Stimulated activated CD4-positive, alpha-beta T cell treated with anti-CD3 and anti-CD28 coated beads, TNF-alpha, amount 100 ng/mL, for 1 hour (primary cell): ENCODE measurements at regions not wholly inside any gene's neighbourhood (a gene's known extent, or its start where the extent isn't known, plus 50 kb on each side); places are given as distances from the start of the nearest gene placed in this dataset.

Source experiments
- DNase-seq, 3 donors: peaks; one replicate each; pipeline ENCODE4 v3.0.0-alpha.2; 2020; ENCODE audit warnings: low read depth in 3 of 3, low spot score in 1 of 3

- no peak for DNase-seq
These were observed 121.2 kb upstream of the RTL1 start for GRCh38 chr14:101024686-101025085.

- DNase-seq = no peak
These were observed 121.6 kb upstream of the RTL1 start for GRCh38 chr14:101025131-101025530.

DNA sequence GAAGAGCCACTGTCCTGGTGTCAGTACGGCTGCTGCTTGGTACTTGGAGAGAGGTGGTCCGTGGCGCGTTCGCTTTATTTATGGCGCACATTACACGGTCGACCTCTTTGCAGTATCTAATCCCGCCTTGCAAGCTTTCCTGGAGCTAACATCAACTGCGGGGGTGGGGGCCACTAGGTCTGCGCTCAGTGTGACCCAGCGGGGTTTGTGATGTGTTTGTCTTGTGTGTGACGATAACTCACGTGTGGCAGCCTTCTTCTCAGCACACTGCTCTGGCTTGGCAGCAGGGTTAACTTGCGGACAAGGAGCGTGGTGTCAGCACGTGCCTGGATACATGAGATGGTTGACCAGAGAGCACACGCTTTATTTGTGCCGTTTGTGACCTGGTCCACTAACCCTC lies 122.2 kb upstream of the RTL1 start:
- no peak for DNase-seq

DNA sequence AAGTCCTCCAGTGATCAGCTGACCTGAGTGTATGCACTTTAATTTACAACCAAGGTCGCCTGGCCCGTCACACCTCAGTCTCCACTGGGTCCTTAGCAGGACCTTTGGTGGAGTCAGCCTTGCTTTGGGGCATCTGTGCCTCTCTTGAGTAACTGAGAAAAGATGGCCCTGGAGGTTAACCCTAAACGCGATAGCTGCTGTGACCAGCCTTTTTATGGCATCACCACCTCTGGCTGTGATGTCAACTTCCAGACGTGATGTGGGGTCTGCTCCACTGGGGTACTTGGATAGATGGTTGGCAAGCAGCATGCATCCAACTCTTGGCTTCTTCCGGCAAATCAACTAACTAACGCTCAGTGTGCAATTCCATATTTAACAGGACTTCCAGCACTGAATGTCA lies 122.8 kb upstream of the RTL1 start:
- no peak for DNase-seq

DNA sequence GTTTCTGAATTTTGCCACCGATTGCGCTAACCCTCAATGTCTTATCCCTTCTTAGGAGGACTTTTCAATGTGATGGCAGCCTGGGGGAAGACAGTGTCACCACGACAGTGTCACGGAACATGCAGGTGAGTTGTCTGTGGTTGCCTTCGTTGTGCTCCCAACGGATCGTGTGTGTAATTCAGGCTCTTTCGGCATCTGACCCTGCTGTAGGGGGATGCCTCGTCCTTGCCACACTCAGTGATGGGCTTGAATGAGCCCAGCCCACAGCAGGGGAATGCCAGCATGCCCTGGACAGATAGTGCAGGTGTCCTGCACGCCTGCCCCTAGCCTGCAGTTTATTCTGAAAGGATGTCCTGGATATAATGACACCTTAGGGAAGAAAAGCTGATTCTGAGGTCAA lies 123.8 kb upstream of the RTL1 start:
- no peak for DNase-seq

GRCh38 chr14:101027966-101028365 lies 124.4 kb upstream of the RTL1 start:
- DNase-seq = no peak

- no peak for DNase-seq
These were observed 125.6 kb upstream of the RTL1 start for GRCh38 chr14:101028971-101029667.

DNA sequence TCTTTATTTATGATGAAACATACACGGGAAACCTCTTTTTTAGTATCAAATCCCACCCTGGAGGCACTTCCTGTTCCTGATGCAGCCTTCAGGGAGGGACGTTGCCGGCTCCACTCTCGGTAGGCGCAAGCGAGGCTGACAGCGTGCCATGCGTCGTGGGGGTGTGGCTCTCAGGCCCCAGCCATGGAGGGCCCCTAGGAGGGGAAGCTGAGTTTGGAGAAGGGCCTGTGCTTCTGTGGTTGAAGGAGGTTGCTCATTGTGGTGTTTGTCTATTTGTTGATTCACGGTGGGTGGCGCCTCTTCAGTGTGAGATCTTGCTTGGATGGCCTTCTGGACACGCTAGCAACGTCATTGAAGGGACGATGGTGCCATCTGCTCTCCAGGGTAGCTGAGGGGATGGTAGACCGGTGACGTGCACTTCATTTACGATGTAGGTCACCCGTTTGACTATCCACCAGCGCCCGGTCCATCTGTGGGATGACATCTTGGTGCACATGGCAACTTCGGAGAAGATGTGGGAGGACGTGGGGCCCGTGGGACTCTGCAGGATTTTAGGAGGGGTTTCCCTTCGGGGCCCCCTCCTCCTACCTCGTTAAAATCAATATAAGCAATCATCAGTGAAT lies 126.3 kb upstream of the RTL1 start:
- no peak for DNase-seq

GRCh38 chr14:101030586-101030985 lies 127.1 kb upstream of the RTL1 start:
- no peak for DNase-seq

GRCh38 chr14:101031186-101031585 lies 127.7 kb upstream of the RTL1 start:
- no peak for DNase-seq

GRCh38 chr14:101031721-101032120 lies 128.2 kb upstream of the RTL1 start:
- DNase-seq = no peak

DNA sequence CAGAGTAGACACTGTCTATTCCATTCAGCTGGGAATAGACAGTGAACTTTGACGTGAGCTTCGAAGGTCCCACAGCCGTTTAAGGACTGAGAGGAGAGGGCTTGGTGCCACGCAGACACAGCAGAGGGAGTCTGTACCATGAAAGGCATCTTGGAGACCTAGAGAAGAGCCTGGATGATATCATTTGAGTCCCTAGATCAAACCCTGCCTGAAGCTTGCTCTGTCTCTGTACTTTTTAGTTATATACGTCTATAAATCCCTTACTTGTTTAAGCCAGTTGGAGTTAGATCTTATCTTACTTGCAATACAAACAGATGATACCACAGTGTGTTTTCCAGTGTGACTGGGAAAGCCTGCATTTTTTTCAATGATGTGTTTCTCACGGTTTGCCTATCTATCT lies 128.9 kb upstream of the RTL1 start:
- no peak for DNase-seq

DNA sequence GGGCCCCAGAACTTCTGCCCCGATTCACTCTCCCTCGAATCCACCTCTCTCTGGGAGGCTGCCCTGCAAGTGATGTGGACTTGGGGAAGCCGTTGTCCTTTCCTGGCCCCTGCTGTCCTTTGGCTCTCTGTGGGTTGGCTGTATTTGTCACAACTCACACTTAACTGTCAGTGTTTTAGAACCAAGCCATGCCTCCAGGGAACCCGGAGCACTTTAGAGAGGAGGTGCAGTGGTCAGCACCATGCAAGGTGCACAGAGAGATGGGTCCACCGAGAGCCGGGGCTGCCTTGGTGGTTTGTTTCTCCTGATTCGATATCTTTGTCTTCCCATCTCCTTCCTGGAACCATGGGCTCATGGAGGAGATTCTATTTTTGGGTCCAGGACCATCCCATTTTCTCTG lies 129.5 kb upstream of the RTL1 start:
- DNase-seq = no peak

DNA sequence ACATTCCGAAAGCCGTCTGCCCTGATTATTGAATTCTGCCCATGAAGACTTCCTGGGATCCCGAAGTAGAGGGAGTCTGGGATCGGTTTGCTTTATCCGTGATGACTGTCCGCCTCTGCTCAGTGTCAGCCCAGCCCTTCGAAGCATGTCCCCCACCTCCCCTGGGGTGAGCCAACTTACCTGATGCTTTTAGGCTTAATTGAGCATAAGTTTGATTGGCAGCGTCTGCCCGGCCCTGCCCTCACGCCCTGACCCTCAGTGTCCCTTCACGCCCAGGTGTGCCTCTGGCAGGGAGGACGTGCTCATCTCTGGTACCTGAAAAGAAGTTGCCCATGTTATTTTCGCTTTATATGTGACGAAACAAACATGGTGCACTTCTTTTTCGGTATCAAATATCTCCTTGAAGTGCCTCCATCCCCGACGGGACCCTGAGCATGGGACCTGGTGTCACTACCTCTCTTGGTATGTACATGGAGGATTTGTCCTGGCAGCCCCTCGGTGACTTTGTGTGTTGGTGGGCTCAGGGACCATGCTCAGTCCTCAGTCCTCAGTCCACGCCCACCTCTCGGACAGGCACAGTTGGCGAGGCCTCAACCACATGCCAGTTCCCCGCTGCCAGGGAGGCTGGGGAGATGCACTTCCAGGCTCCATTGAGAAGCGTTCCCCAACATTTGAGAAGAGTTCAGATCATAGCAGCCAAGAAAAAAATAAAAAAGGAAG lies 130.1 kb upstream of the RTL1 start:
- DNase-seq = no peak

GRCh38 chr14:101034986-101035385 lies 131.5 kb upstream of the RTL1 start:
- no peak for DNase-seq

DNA sequence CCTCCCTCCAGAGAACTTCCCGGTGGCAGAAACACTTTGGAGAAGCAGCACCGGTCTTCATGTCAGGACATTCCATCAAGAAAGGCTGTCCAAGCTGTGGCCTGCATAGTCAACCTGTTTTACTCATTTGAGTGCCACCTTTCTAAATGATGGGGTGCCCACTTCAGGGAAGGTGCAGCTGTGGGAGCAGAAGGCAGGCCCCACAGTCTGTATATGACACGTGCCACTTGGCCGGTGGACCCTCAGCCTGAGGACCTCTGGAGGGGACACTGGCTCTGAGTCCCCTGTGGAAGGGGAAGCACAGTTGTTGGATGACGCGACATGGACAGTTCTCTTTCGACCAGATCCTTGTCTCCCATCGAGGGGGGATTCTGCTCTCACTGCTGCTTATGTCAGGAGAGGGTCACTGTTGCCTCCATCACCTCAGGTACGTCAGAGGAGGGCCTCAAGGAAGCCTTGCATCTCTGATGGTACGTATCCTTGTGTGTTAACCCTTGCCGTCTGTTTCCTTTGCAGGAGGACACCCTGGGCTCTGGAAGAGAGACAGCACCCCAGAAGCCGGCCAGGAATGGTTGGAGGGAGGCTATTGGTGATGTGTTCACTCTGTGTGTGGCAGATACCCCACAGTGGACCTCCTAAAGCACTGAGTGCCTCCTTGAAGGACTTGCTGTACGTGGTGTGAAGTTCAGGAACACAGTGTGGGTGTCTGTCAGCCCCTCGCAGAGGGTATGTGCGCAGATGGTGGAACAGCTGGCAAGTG lies 132.1 kb upstream of the RTL1 start:
- no peak for DNase-seq

DNA sequence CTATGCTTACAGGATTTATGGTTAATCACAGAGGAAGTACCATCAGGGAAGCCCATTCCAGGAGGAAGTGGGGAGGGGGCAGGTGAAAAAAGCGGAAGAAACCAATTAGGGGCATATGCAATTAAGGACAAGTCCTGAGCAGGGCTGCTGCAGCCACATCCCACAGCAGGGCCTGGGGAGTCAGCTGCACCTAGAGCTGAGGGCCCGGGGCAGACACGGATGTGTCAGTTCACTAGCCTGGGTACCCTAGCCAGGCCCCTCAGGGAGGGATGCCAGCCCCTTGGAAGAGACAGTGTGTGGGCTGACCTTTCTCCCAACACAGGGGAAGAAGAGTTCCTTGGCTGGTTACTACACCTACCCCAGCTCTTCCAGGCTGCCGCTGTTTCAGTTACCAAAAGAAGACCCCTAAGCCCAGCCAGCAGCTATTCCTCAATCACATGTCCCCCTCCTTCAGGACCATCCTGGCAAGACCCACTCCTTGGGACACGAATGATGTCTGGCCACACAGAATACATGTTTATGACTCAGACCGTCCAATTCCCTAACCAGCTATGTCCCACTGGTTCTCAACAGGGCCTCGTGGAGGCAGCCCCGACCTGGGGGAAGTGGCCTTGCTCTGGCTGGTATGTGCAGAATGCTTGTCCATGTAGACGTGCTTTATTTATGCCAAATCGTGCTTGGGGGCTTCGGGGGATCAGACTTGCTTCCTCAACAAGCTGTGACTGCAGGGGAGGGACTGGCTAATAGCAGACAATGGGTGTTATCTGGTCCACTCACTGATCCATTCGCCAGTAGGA lies 133.7 kb upstream of the RTL1 start:
- no peak for DNase-seq

- DNase-seq = no peak
These were observed 135.7 kb upstream of the RTL1 start for GRCh38 chr14:101039031-101039754.

DNA sequence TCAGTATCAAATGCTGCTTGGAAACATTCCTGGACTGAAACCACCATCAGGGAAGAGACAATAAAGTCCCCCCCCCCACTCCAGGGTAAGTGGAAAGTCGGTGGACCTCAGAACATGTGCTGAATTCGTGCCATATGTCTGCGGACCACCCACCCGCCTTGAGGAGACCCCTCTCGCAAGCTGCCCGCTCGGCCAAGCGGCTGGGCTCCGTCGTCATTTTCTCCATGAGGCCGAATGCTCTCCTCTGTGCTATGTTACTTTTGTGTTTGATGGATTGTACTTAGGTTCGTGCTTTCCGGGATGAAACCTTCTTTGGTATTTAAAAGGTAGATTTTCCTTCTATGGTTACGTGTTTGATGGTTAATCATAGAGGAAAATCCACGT lies 136.2 kb upstream of the RTL1 start:
- DNase-seq = no peak
